GM18873 (cell line): ENCODE measurements at regions not wholly inside any gene's neighbourhood (a gene's known extent, or its start where the extent isn't known, plus 50 kb on each side); places are given as distances from the start of the nearest gene placed in this dataset.
"Not testable (repeated sequence)": the region's sequence is repeated elsewhere in the genome, so short reads cannot be mapped to it uniquely, and the experiment has no call there.

Source experiments
- ATAC-seq: cut with Tn5 transposase; IDR thresholded peaks from one replicate; pipeline ENCODE4 v1.9.1; 2021; ENCODE audit warnings: mild to moderate bottlenecking, moderate library complexity, moderate number of reproducible peaks; ENCODE audit not compliant: unreplicated experiment, low FRiP score

GRCh38 chr4:165810726-165811125 lies 62.3 kb upstream of the TLL1 start:
- ATAC-seq = no peak

- no peak for ATAC-seq
Observed at GRCh38 chr4:165813606-165814005, 59.4 kb upstream of the TLL1 start.

- no peak for ATAC-seq
Observed at GRCh38 chr4:165814256-165815020, 58.6 kb upstream of the TLL1 start.

- not testable (repeated sequence) for ATAC-seq
Observed at GRCh38 chr4:165819126-165819525, 53.9 kb upstream of the TLL1 start.
